OCI-LY1 (cell line): ENCODE measurements at regions not wholly inside any gene's neighbourhood (a gene's known extent, or its start where the extent isn't known, plus 50 kb on each side); places are given as distances from the start of the nearest gene placed in this dataset.
"Not testable (repeated sequence)": the region's sequence is repeated elsewhere in the genome, so short reads cannot be mapped to it uniquely, and the experiment has no call there.

Source experiments
- H2AFZ ChIP-seq: fragments of 200-600 bp; sonication (generic), shearing (Covaris generic); 2 replicates; pipeline ENCODE4 v1.6.0; 2014; ENCODE audit warnings: antibody characterized with exemption, mild to moderate bottlenecking, low read length
- H3F3A ChIP-seq: fragments of 200-600 bp; sonication (generic), shearing (Covaris generic); 2 replicates; pipeline ENCODE4 v1.6.0; 2014; ENCODE audit warnings: mild to moderate bottlenecking, antibody characterized with exemption, low read length, moderate library complexity; ENCODE audit not compliant: insufficient read depth
- H3K27ac ChIP-seq: fragments of 200-600 bp; sonication (generic); 2 replicates; pipeline ENCODE4 v1.5.1; 2014; ENCODE audit warnings: low read length, mixed run types, mild to moderate bottlenecking, low read depth; ENCODE audit not compliant: poor library complexity, severe bottlenecking
- H3K27me3 ChIP-seq: fragments of 200-600 bp; sonication (generic); 2 replicates; pipeline ENCODE4 v1.6.0; 2014; ENCODE audit warnings: antibody characterized with exemption, mild to moderate bottlenecking, low read length, moderate library complexity; ENCODE audit not compliant: insufficient read depth
- H3K36me3 ChIP-seq: fragments of 200-600 bp; sonication (generic); 2 replicates; pipeline ENCODE4 v1.6.1; 2014; ENCODE audit warnings: mild to moderate bottlenecking, antibody characterized with exemption, low read length, moderate library complexity, mixed read lengths; ENCODE audit not compliant: insufficient read depth
- H3K4me1 ChIP-seq: fragments of 200-600 bp; sonication (generic); 2 replicates; pipeline ENCODE4 v1.5.1; 2014; ENCODE audit warnings: mild to moderate bottlenecking, low read length, moderate library complexity; ENCODE audit not compliant: insufficient read depth, severe bottlenecking
- H3K4me2 ChIP-seq: fragments of 200-600 bp; sonication (generic), shearing (Covaris generic); 2 replicates; pipeline ENCODE4 v1.6.1; 2014; ENCODE audit warnings: low read length
- H3K4me3 ChIP-seq: fragments of 200-600 bp; sonication (generic); 2 replicates; pipeline ENCODE4 v1.5.1; 2014; ENCODE audit warnings: low read length, low read depth, mild to moderate bottlenecking, mixed read lengths; ENCODE audit not compliant: poor library complexity, severe bottlenecking
- H3K79me2 ChIP-seq: fragments of 200-600 bp; shearing (Covaris generic); 2 replicates; pipeline ENCODE4 v1.6.1; 2016; ENCODE audit warnings: mixed run types, low read length, mixed read lengths; ENCODE audit not compliant: insufficient read depth
- H3K9ac ChIP-seq: fragments of 200-600 bp; sonication (generic), shearing (Covaris generic); 2 replicates; pipeline ENCODE4 v1.6.1; 2014; ENCODE audit warnings: mild to moderate bottlenecking, low read length, mixed read lengths
- H3K9me2 ChIP-seq: fragments of 200-600 bp; sonication (generic), shearing (Covaris generic); 2 replicates; pipeline ENCODE4 v1.6.1; 2014; ENCODE audit warnings: low read depth, mild to moderate bottlenecking, low read length, mixed read lengths
- H3K9me3 ChIP-seq: fragments of 200-600 bp; shearing (Covaris generic); 2 replicates; pipeline ENCODE4 v1.6.1; 2014; ENCODE audit warnings: low read length, mixed read lengths
- H4K20me1 ChIP-seq: fragments of 200-600 bp; sonication (generic), shearing (Covaris generic); 2 replicates; pipeline ENCODE4 v1.6.0; 2016; ENCODE audit warnings: mild to moderate bottlenecking, low read length; ENCODE audit not compliant: insufficient read depth
- CTCF ChIP-seq: fragments of 200-600 bp; sonication (generic), shearing (Covaris generic); IDR thresholded peaks from 2 replicates; pipeline ENCODE4 v1.5.1; 2017; ENCODE audit warnings: mild to moderate bottlenecking, antibody characterized with exemption, low read length, moderate library complexity, mixed read lengths
- EZH2 ChIP-seq: fragments of 200-600 bp; sonication (generic), shearing (Covaris generic); IDR thresholded peaks from 2 replicates; pipeline ENCODE4 v1.8.0; 2017; ENCODE audit warnings: borderline replicate concordance, mixed run types, mild to moderate bottlenecking, antibody characterized with exemption, low read length, moderate library complexity, mixed read lengths

DNA sequence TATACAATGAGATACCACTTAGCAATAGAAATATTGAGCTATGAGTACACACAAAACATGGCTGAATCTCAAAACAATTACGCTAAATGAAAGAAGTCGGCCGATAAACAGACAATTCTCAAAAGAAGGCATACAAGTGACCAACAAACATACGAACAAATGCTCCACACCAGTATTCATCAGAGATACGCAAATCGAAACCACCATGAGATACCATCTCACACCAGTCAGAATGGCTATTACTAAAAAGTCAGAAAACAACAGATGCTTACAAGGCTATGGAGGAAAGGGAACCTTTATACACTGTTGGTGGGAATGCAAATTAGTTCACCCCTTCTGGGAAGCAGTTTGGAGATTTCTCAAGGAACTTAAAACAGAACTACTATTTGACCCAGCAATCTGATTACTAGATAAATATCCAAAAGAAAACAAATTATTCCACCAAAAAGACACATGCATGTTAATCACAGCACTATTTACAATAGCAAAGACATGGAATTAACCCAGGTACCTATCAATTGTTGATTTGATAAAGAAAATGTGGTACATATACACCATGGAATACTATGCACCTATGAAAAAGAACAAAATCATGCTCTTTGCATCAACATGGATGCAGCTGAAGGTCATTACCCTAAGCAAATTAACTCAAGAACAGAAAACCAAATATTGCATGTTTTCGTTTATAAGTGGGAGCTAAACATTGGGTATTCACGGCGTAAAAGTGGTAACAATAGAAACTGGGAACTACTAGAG is 90.9 kb upstream of the GRAMD1B start:
- Histone ChIP-seq H3K4me3 (no peak overlapping the region), H3K4me1 (no peaks in the 10 kb centered on the region), H3K27ac (no peak overlapping the region), H3K4me2 (no peak overlapping the region), H3F3A (no peaks in the 10 kb centered on the region), H3K36me3 (no peaks in the 10 kb centered on the region), H3K9me3 (no peaks in the 10 kb centered on the region), H3K79me2 (no peaks in the 10 kb centered on the region), H3K27me3 (no peaks in the 10 kb centered on the region), H3K9me2 (no peaks in the 10 kb centered on the region), H2AFZ (no peak overlapping the region), H3K9ac (no peak overlapping the region), H4K20me1 (no peaks in the 10 kb centered on the region)
- TF ChIP-seq EZH2 (no peak), CTCF (no peak)

GRCh38 chr11:123338266-123338800 is 91.7 kb upstream of the GRAMD1B start:
- Histone ChIP-seq H3K9me2 (no peaks in the 10 kb centered on the region), H3K27ac (no peak overlapping the region), H3K27me3 (no peaks in the 10 kb centered on the region), H2AFZ (no peak overlapping the region), H3K4me1 (no peaks in the 10 kb centered on the region), H3K9ac (no peak overlapping the region), H3K79me2 (no peaks in the 10 kb centered on the region), H3K36me3 (no peaks in the 10 kb centered on the region), H4K20me1 (no peaks in the 10 kb centered on the region), H3K4me3 (no peak overlapping the region), H3K9me3 (no peaks in the 10 kb centered on the region), H3F3A (no peaks in the 10 kb centered on the region), H3K4me2 (no peak overlapping the region)
- TF ChIP-seq CTCF (no peak), EZH2 (no peak)

DNA sequence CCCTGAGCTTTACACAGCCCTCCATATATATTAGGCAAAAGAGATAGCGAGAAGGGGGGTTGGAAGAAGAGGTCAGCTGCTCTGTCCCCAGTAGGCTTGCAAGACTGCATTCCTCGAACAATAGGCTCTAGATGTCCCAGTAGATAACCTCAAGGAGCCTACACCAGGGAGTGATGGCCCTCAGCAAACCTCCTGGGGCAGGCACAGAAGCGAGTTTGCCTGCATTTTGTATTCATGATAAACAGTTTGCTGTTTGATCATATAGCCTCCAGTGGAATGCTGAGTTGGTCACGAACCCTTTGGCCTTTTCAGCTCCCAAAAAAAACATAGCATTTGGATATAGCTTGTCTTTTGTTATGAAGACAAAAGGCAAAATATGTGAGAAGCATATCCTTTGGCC is 95.1 kb upstream of the GRAMD1B start:
- H3K27me3 ChIP-seq, result no peaks in the 10 kb centered on the region
- H3K36me3 ChIP-seq, result no peaks in the 10 kb centered on the region
- H3K9ac ChIP-seq, result no peak overlapping the region
- no peak overlapping the region for H2AFZ ChIP-seq
- H4K20me1 ChIP-seq, result no peaks in the 10 kb centered on the region
- H3K4me3 ChIP-seq, result no peak overlapping the region
- no peak overlapping the region for H3K27ac ChIP-seq
- H3F3A ChIP-seq, result no peaks in the 10 kb centered on the region
- H3K4me2 ChIP-seq, result no peak overlapping the region
- H3K9me2 ChIP-seq, result no peaks in the 10 kb centered on the region
- no peaks in the 10 kb centered on the region for H3K9me3 ChIP-seq
- H3K4me1 ChIP-seq, result no peaks in the 10 kb centered on the region
- TF ChIP-seq EZH2 (no peak), CTCF (no peak)
- no peaks in the 10 kb centered on the region for H3K79me2 ChIP-seq

- not testable (repeated sequence) for H3K79me2 ChIP-seq, H3K4me1 ChIP-seq, H3K9me2 ChIP-seq, H3K9me3 ChIP-seq, H3K27me3 ChIP-seq, H4K20me1 ChIP-seq, H3K4me3 ChIP-seq, H3K9ac ChIP-seq, H3K36me3 ChIP-seq, H3K27ac ChIP-seq, H3F3A ChIP-seq, H2AFZ ChIP-seq, H3K4me2 ChIP-seq
These were observed 97.5 kb upstream of the GRAMD1B start for GRCh38 chr11:123332577-123332976.
